ENCODE measurements at regions not wholly inside any gene's neighbourhood (a gene's known extent, or its start where the extent isn't known, plus 50 kb on each side); places are given as distances from the start of the nearest gene placed in this dataset.
A peak's percentile ranks its signal among the peaks of the same experiment; 100 is the strongest.

DNA sequence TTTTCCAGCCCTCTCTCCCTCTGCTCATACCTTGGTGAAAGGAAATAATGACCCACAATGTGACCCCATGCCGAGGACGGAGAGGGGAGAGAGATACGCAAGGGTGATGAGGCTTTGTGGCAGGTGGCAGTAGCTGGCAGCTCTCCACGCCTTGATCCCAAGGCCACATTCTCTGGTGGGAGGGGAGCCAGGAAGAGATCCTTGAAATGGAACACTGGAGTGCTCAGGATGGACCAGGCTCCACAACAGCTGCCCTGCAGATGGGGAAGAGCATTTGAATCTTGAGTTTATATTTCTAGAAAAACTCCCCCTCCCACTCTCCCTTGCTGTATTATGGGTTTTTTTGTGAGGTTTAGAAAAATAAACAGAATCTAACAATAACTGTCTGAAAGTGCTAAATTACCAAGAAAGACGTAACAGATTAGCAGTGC, 61.6 kb upstream of the CDON start:
- peak overlapping the region; percentile 45 for H4K91ac ChIP-seq (ENCODE audit: low read depth, low read length)
- peaks cover 3% of the 10 kb centered on the region in 2 experiments for H3K4me1 ChIP-seq (ENCODE audit: control insufficient read depth in 1 of 2, insufficient read depth in 2 of 2, low read length in 2 of 2)
- no CpG with 5 or more reads among the region's 5 CpGs for WGBS (ENCODE audit: extremely low coverage, insufficient coverage, insufficient read length)
- H2BK12ac ChIP-seq (ENCODE audit: low read length) = peak overlapping the region; percentile 59
- H3K9ac ChIP-seq (ENCODE audit: low read length) = no peak overlapping the region
- no peak overlapping the region for H3K27ac ChIP-seq (ENCODE audit: low read depth, low read length)
- no peak overlapping the region for H3K4me3 ChIP-seq (ENCODE audit: low read depth, low read length)
- H2BK5ac ChIP-seq (ENCODE audit: low read depth, low read length, poor library complexity) = no peak overlapping the region
- no peak overlapping the region for H2AFZ ChIP-seq (ENCODE audit: insufficient read depth, low read length, poor library complexity)
- no peak overlapping the region for H4K8ac ChIP-seq (ENCODE audit: low read depth, low read length)
- no peaks in the 10 kb centered on the region for H3K79me2 ChIP-seq (ENCODE audit: control insufficient read depth, insufficient read depth, low read length, poor library complexity)
- no peak overlapping the region for H4K12ac ChIP-seq (ENCODE audit: low read depth, low read length)
- H3K23ac ChIP-seq (ENCODE audit: low read length) = no peak overlapping the region
- no peak overlapping the region for H3K4me2 ChIP-seq (ENCODE audit: low read length)
- peaks cover 2% of the 10 kb centered on the region for H3K9me3 ChIP-seq (ENCODE audit: insufficient read depth, low read depth, low read length)
- no peak overlapping the region for H2BK120ac ChIP-seq (ENCODE audit: insufficient read depth, low read length, poor library complexity)
- no peaks in the 10 kb centered on the region for H3K36me3 ChIP-seq (ENCODE audit: control insufficient read depth in 1 of 2, insufficient read depth in 2 of 2, low read length in 2 of 2)
- peaks cover 3% of the 10 kb centered on the region for H3K79me1 ChIP-seq (ENCODE audit: low read length)
- peak overlapping the region; percentile 24 for H3K14ac ChIP-seq (ENCODE audit: low read length)
- no peaks in the 10 kb centered on the region for H3K27me3 ChIP-seq (ENCODE audit: insufficient read depth, low read length)
- peak overlapping the region; percentile 58 for H3K18ac ChIP-seq (ENCODE audit: low read length)
- H2AK5ac ChIP-seq (ENCODE audit: low read length) = peak overlapping the region; percentile 45
- no peak for DNase-seq
- H3K4ac ChIP-seq (ENCODE audit: low read depth, low read length) = no peak overlapping the region

DNA sequence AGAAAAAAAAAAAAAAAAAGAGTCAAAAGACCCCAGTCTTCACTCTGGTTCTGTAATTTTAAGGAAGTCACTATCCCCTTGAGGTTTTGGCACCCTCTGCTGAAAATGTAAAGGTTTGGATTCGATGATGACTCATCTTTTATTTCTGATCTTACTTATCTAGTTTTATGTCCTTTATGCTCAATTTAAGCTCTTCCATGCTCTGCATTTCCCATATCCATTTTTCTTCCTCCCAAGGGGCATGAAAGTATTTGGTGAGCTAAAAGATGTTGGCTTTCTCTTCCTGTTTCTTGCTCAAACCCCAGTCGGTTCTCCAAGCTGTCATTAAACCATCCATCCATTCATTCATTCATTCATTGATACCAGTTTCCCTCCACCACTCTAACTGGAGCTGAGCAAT, 61.0 kb upstream of the CDON start:
- Histone ChIP-seq H2BK5ac (ENCODE audit: low read depth, low read length, poor library complexity) (no peak overlapping the region), H2AFZ (ENCODE audit: insufficient read depth, low read length, poor library complexity) (no peak overlapping the region), H2BK120ac (ENCODE audit: insufficient read depth, low read length, poor library complexity) (no peak overlapping the region), H3K4me2 (ENCODE audit: low read length) (no peak overlapping the region), H3K14ac (ENCODE audit: low read length) (no peak overlapping the region), H2AK5ac (ENCODE audit: low read length) (no peak overlapping the region), H3K4me1 (ENCODE audit: control insufficient read depth in 1 of 2, insufficient read depth in 2 of 2, low read length in 2 of 2) (peaks cover 3 to 6% of the 10 kb centered on the region in 2 experiments), H3K36me3 (ENCODE audit: control insufficient read depth in 1 of 2, insufficient read depth in 2 of 2, low read length in 2 of 2) (no peaks in the 10 kb centered on the region), H4K91ac (ENCODE audit: low read depth, low read length) (no peak overlapping the region), H3K4ac (ENCODE audit: low read depth, low read length) (no peak overlapping the region), H3K23ac (ENCODE audit: low read length) (no peak overlapping the region), H3K9ac (ENCODE audit: low read length) (no peak overlapping the region), H2BK12ac (ENCODE audit: low read length) (no peak overlapping the region), H3K18ac (ENCODE audit: low read length) (no peak overlapping the region), H3K27me3 (ENCODE audit: insufficient read depth, low read length) (no peaks in the 10 kb centered on the region), H4K12ac (ENCODE audit: low read depth, low read length) (no peak overlapping the region), H3K79me2 (ENCODE audit: control insufficient read depth, insufficient read depth, low read length, poor library complexity) (no peaks in the 10 kb centered on the region), H3K27ac (ENCODE audit: low read depth, low read length) (no peak overlapping the region), H3K79me1 (ENCODE audit: low read length) (peaks cover 3% of the 10 kb centered on the region), H3K9me3 (ENCODE audit: insufficient read depth, low read depth, low read length) (peaks cover 4% of the 10 kb centered on the region), H4K8ac (ENCODE audit: low read depth, low read length) (no peak overlapping the region), H3K4me3 (ENCODE audit: low read depth, low read length) (no peak overlapping the region)
- WGBS (ENCODE audit: extremely low coverage, insufficient coverage, insufficient read length) = no CpG with 5 or more reads among the region's 2 CpGs
- no peak for DNase-seq

DNA sequence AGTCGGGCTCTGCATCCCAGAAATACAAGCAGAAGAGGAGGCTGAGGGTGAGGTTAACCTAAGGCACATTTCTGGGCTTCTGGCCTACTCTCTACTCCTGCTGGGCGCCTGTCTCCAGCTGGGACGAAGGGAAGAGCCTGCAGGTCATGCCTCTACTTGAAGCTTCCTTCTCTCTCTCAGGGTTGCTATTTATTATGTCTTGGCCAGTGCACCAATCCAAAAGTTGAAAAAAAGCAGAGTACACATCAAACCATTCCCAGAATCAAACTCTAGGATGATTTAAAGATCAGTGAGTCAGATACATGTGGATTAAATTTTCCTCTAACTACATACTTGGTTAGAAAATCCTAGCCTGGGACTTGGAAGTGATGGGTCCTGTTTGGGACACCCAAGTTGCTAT, 60.2 kb upstream of the CDON start:
- no peak for DNase-seq
- Histone ChIP-seq H3K4ac (ENCODE audit: low read depth, low read length) (no peak overlapping the region), H4K12ac (ENCODE audit: low read depth, low read length) (no peak overlapping the region), H2BK120ac (ENCODE audit: insufficient read depth, low read length, poor library complexity) (no peak overlapping the region), H3K18ac (ENCODE audit: low read length) (no peak overlapping the region), H2BK5ac (ENCODE audit: low read depth, low read length, poor library complexity) (no peak overlapping the region), H3K79me1 (ENCODE audit: low read length) (peaks cover 3% of the 10 kb centered on the region), H3K4me2 (ENCODE audit: low read length) (no peak overlapping the region), H3K23ac (ENCODE audit: low read length) (no peak overlapping the region), H3K14ac (ENCODE audit: low read length) (no peak overlapping the region), H3K79me2 (ENCODE audit: control insufficient read depth, insufficient read depth, low read length, poor library complexity) (no peaks in the 10 kb centered on the region), H4K8ac (ENCODE audit: low read depth, low read length) (no peak overlapping the region), H3K4me1 (ENCODE audit: control insufficient read depth in 1 of 2, insufficient read depth in 2 of 2, low read length in 2 of 2) (peaks cover 3 to 6% of the 10 kb centered on the region in 2 experiments), H3K9ac (ENCODE audit: low read length) (no peak overlapping the region), H2BK12ac (ENCODE audit: low read length) (no peak overlapping the region), H3K27me3 (ENCODE audit: insufficient read depth, low read length) (no peaks in the 10 kb centered on the region), H3K36me3 (ENCODE audit: control insufficient read depth in 1 of 2, insufficient read depth in 2 of 2, low read length in 2 of 2) (no peaks in the 10 kb centered on the region), H3K4me3 (ENCODE audit: low read depth, low read length) (no peak overlapping the region), H4K91ac (ENCODE audit: low read depth, low read length) (peak overlapping the region; percentile 2), H3K9me3 (ENCODE audit: insufficient read depth, low read depth, low read length) (peaks cover 4% of the 10 kb centered on the region), H2AFZ (ENCODE audit: insufficient read depth, low read length, poor library complexity) (no peak overlapping the region), H2AK5ac (ENCODE audit: low read length) (no peak overlapping the region), H3K27ac (ENCODE audit: low read depth, low read length) (no peak overlapping the region)
- no CpG with 5 or more reads among the region's 3 CpGs for WGBS (ENCODE audit: extremely low coverage, insufficient coverage, insufficient read length)

DNA sequence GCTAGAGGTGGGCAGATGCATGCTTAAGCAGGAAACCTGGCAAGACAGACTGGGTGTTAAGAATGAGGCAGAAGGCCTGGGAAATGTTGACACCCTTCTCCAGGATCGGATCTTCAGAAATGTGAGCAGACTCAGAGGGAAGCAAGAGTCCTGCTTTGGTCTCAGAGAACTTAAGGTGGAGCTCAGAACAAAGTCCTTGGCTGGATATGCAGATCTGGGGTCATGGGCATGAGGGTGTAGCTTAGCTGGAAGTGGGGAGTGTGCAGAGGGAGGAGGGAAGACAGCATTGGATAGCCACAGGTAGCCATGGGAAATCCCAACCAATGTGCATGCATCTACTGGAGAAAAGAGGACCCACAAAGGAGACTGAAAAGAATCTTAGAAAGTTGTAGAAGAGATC, 58.6 kb upstream of the CDON start:
- no peak overlapping the region for H3K4ac ChIP-seq (ENCODE audit: low read depth, low read length)
- H4K8ac ChIP-seq (ENCODE audit: low read depth, low read length) = no peak overlapping the region
- H2BK5ac ChIP-seq (ENCODE audit: low read depth, low read length, poor library complexity) = no peak overlapping the region
- no peak overlapping the region for H3K27ac ChIP-seq (ENCODE audit: low read depth, low read length)
- peaks cover 3% of the 10 kb centered on the region for H3K79me1 ChIP-seq (ENCODE audit: low read length)
- no peak overlapping the region for H3K9ac ChIP-seq (ENCODE audit: low read length)
- no peaks in the 10 kb centered on the region for H3K27me3 ChIP-seq (ENCODE audit: insufficient read depth, low read length)
- H3K4me2 ChIP-seq (ENCODE audit: low read length) = no peak overlapping the region
- H3K23ac ChIP-seq (ENCODE audit: low read length) = no peak overlapping the region
- no peak overlapping the region for H2BK12ac ChIP-seq (ENCODE audit: low read length)
- no peak for DNase-seq
- no peak overlapping the region for H4K91ac ChIP-seq (ENCODE audit: low read depth, low read length)
- H2AFZ ChIP-seq (ENCODE audit: insufficient read depth, low read length, poor library complexity) = no peak overlapping the region
- peaks cover 4% of the 10 kb centered on the region for H3K9me3 ChIP-seq (ENCODE audit: insufficient read depth, low read depth, low read length)
- H3K4me1 ChIP-seq (ENCODE audit: control insufficient read depth in 1 of 2, insufficient read depth in 2 of 2, low read length in 2 of 2) = peaks cover 3 to 6% of the 10 kb centered on the region in 2 experiments
- H2BK120ac ChIP-seq (ENCODE audit: insufficient read depth, low read length, poor library complexity) = no peak overlapping the region
- no CpG with 5 or more reads among the region's 1 CpG for WGBS (ENCODE audit: extremely low coverage, insufficient coverage, insufficient read length)
- H3K79me2 ChIP-seq (ENCODE audit: control insufficient read depth, insufficient read depth, low read length, poor library complexity) = no peaks in the 10 kb centered on the region
- no peaks in the 10 kb centered on the region for H3K36me3 ChIP-seq (ENCODE audit: control insufficient read depth in 1 of 2, insufficient read depth in 2 of 2, low read length in 2 of 2)
- H2AK5ac ChIP-seq (ENCODE audit: low read length) = no peak overlapping the region
- no peak overlapping the region for H3K4me3 ChIP-seq (ENCODE audit: low read depth, low read length)
- no peak overlapping the region for H4K12ac ChIP-seq (ENCODE audit: low read depth, low read length)
- H3K18ac ChIP-seq (ENCODE audit: low read length) = no peak overlapping the region
- H3K14ac ChIP-seq (ENCODE audit: low read length) = no peak overlapping the region

All from trophoblast cell (in vitro differentiated cells and primary cell).